OCI-LY1 (cell line): ENCODE measurements at regions not wholly inside any gene's neighbourhood (a gene's known extent, or its start where the extent isn't known, plus 50 kb on each side); places are given as distances from the start of the nearest gene placed in this dataset.

Experiments
- EZH2 ChIP-seq: fragments of 200-600 bp; sonication (generic), shearing (Covaris generic); IDR thresholded peaks from 2 replicates; pipeline ENCODE4 v1.8.0; 2017; ENCODE audit warnings: borderline replicate concordance, mixed run types, mild to moderate bottlenecking, antibody characterized with exemption, low read length, moderate library complexity, mixed read lengths
- TF ChIP-seq, protein P1 (sequence below): fragments of 200-600 bp; sonication (generic), shearing (Covaris generic); IDR thresholded peaks from 2 replicates; pipeline ENCODE4 v1.5.1; 2017; ENCODE audit warnings: mild to moderate bottlenecking, antibody characterized with exemption, low read length, moderate library complexity, mixed read lengths

DNA sequence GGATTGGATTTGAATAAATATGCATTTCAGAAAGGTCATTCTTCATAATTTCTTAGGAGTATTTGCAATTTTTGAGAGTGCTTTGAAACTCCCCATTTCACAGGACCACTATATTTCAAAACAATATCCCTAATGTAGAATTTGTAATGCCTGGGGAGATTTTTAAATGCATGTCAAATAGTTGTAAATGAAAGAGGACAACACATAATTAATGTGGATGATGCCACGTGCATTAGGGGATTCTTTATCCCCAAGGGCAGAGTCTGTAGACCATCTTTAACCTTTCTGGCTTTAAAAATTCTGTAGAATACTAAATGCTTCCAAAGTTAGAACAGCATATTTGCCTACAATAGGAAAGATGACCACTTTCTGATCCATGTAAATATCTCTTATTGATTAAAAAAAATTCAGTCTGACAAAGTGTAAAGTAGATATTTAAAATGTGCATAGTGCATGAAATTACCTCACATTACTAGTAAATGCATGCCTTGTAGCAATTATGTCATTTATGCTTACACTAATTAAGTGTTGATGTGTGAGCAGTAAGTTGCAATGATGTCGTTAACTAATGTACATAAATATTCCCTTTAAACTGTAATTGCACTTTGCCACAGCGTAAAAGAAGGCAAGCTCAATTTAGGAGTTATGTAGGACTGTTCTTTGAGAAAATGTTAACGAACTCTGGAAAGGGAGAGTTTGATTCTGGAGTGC lies 416.1 kb downstream of the PSAT1 start:
- TF ChIP-seq, protein P1, sequence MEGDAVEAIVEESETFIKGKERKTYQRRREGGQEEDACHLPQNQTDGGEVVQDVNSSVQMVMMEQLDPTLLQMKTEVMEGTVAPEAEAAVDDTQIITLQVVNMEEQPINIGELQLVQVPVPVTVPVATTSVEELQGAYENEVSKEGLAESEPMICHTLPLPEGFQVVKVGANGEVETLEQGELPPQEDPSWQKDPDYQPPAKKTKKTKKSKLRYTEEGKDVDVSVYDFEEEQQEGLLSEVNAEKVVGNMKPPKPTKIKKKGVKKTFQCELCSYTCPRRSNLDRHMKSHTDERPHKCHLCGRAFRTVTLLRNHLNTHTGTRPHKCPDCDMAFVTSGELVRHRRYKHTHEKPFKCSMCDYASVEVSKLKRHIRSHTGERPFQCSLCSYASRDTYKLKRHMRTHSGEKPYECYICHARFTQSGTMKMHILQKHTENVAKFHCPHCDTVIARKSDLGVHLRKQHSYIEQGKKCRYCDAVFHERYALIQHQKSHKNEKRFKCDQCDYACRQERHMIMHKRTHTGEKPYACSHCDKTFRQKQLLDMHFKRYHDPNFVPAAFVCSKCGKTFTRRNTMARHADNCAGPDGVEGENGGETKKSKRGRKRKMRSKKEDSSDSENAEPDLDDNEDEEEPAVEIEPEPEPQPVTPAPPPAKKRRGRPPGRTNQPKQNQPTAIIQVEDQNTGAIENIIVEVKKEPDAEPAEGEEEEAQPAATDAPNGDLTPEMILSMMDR, result no peak
- TF ChIP-seq EZH2, result no peak
